ENCODE measurements at regions not wholly inside any gene's neighbourhood (a gene's known extent, or its start where the extent isn't known, plus 50 kb on each side); places are given as distances from the start of the nearest gene placed in this dataset.

GRCh38 chr6:62681108-62681507 is 395.1 kb upstream of the KHDRBS2 start:
- Histone ChIP-seq H3K4me1 (ENCODE audit: control insufficient read depth, insufficient read depth, low read length) (no peaks in the 10 kb centered on the region), H3K36me3 (ENCODE audit: control insufficient read depth, insufficient read depth, low read length) (no peaks in the 10 kb centered on the region), H3K27ac (ENCODE audit: low read length) (no peak overlapping the region), H3K9me3 (replicated peaks; ENCODE audit: control insufficient read depth, low read depth, low read length) (peaks cover 24% of the 10 kb centered on the region), H3K27me3 (ENCODE audit: control insufficient read depth, insufficient read depth, low read length) (no peaks in the 10 kb centered on the region), H3K4me3 (ENCODE audit: low read length) (no peak overlapping the region)
- no peak for DNase-seq
- WGBS (ENCODE audit: insufficient coverage) = no CpG with 5 or more reads among the region's 1 CpG

- no peaks in the 10 kb centered on the region for H3K4me1 ChIP-seq (ENCODE audit: control insufficient read depth, insufficient read depth, low read length)
- no peaks in the 10 kb centered on the region for H3K27me3 ChIP-seq (ENCODE audit: control insufficient read depth, insufficient read depth, low read length)
- no peak for DNase-seq
- no peak overlapping the region for H3K4me3 ChIP-seq (ENCODE audit: low read length)
- H3K9me3 ChIP-seq (replicated peaks; ENCODE audit: control insufficient read depth, low read depth, low read length) = peaks cover 5% of the 10 kb centered on the region
- no peaks in the 10 kb centered on the region for H3K36me3 ChIP-seq (ENCODE audit: control insufficient read depth, insufficient read depth, low read length)
- no peak overlapping the region for H3K27ac ChIP-seq (ENCODE audit: low read length)
Observed at GRCh38 chr6:62672989-62673388, 387.0 kb upstream of the KHDRBS2 start.

GRCh38 chr6:62670490-62671223 is 384.6 kb upstream of the KHDRBS2 start:
- no peak overlapping the region for H3K4me3 ChIP-seq (ENCODE audit: low read length)
- DNase-seq = no peak
- no CpG with 5 or more reads among the region's 2 CpGs for WGBS (ENCODE audit: insufficient coverage)
- no peaks in the 10 kb centered on the region for H3K4me1 ChIP-seq (ENCODE audit: control insufficient read depth, insufficient read depth, low read length)
- no peaks in the 10 kb centered on the region for H3K36me3 ChIP-seq (ENCODE audit: control insufficient read depth, insufficient read depth, low read length)
- no peak overlapping the region for H3K27ac ChIP-seq (ENCODE audit: low read length)
- H3K27me3 ChIP-seq (ENCODE audit: control insufficient read depth, insufficient read depth, low read length) = no peaks in the 10 kb centered on the region
- H3K9me3 ChIP-seq (replicated peaks; ENCODE audit: control insufficient read depth, low read depth, low read length) = no peaks in the 10 kb centered on the region

GRCh38 chr6:62669831-62670230 is 383.8 kb upstream of the KHDRBS2 start:
- no peak for DNase-seq
- Histone ChIP-seq H3K36me3 (ENCODE audit: control insufficient read depth, insufficient read depth, low read length) (no peaks in the 10 kb centered on the region), H3K27me3 (ENCODE audit: control insufficient read depth, insufficient read depth, low read length) (no peaks in the 10 kb centered on the region), H3K4me1 (ENCODE audit: control insufficient read depth, insufficient read depth, low read length) (no peaks in the 10 kb centered on the region), H3K27ac (ENCODE audit: low read length) (no peak overlapping the region), H3K9me3 (replicated peaks; ENCODE audit: control insufficient read depth, low read depth, low read length) (no peaks in the 10 kb centered on the region), H3K4me3 (ENCODE audit: low read length) (no peak overlapping the region)

- Histone ChIP-seq H3K27me3 (ENCODE audit: control insufficient read depth, insufficient read depth, low read length) (no peaks in the 10 kb centered on the region), H3K9me3 (replicated peaks; ENCODE audit: control insufficient read depth, low read depth, low read length) (peaks cover 34% of the 10 kb centered on the region), H3K4me3 (ENCODE audit: low read length) (no peak overlapping the region), H3K4me1 (ENCODE audit: control insufficient read depth, insufficient read depth, low read length) (no peaks in the 10 kb centered on the region), H3K27ac (ENCODE audit: low read length) (no peak overlapping the region), H3K36me3 (ENCODE audit: control insufficient read depth, insufficient read depth, low read length) (no peaks in the 10 kb centered on the region)
- no CpG with 5 or more reads among the region's 2 CpGs for WGBS (ENCODE audit: insufficient coverage)
- peak; percentile 1 for DNase-seq
Observed at GRCh38 chr6:62652692-62653328, 366.8 kb upstream of the KHDRBS2 start.

- Histone ChIP-seq H3K36me3 (ENCODE audit: control insufficient read depth, insufficient read depth, low read length) (no peaks in the 10 kb centered on the region), H3K27me3 (ENCODE audit: control insufficient read depth, insufficient read depth, low read length) (no peaks in the 10 kb centered on the region), H3K9me3 (replicated peaks; ENCODE audit: control insufficient read depth, low read depth, low read length) (peaks cover 7% of the 10 kb centered on the region), H3K4me1 (ENCODE audit: control insufficient read depth, insufficient read depth, low read length) (no peaks in the 10 kb centered on the region), H3K4me3 (ENCODE audit: low read length) (no peak overlapping the region), H3K27ac (ENCODE audit: low read length) (no peak overlapping the region)
- DNase-seq = no peak
- 67% methylated on average over 1 of the region's 2 CpGs for WGBS (ENCODE audit: insufficient coverage)
Observed at GRCh38 chr6:62645274-62645673, 359.2 kb upstream of the KHDRBS2 start.

GRCh38 chr6:62640749-62641148 is 354.7 kb upstream of the KHDRBS2 start:
- Histone ChIP-seq H3K4me3 (ENCODE audit: low read length) (no peak overlapping the region), H3K27me3 (ENCODE audit: control insufficient read depth, insufficient read depth, low read length) (no peaks in the 10 kb centered on the region), H3K4me1 (ENCODE audit: control insufficient read depth, insufficient read depth, low read length) (no peaks in the 10 kb centered on the region), H3K9me3 (replicated peaks; ENCODE audit: control insufficient read depth, low read depth, low read length) (peaks cover 2% of the 10 kb centered on the region), H3K27ac (ENCODE audit: low read length) (no peak overlapping the region), H3K36me3 (ENCODE audit: control insufficient read depth, insufficient read depth, low read length) (no peaks in the 10 kb centered on the region)
- peak; percentile 1 for DNase-seq
- no CpG with 5 or more reads among the region's 2 CpGs for WGBS (ENCODE audit: insufficient coverage)

- peaks cover 7% of the 10 kb centered on the region for H3K9me3 ChIP-seq (replicated peaks; ENCODE audit: control insufficient read depth, low read depth, low read length)
- no peak overlapping the region for H3K27ac ChIP-seq (ENCODE audit: low read length)
- no peak overlapping the region for H3K4me3 ChIP-seq (ENCODE audit: low read length)
- no peaks in the 10 kb centered on the region for H3K36me3 ChIP-seq (ENCODE audit: control insufficient read depth, insufficient read depth, low read length)
- H3K4me1 ChIP-seq (ENCODE audit: control insufficient read depth, insufficient read depth, low read length) = no peaks in the 10 kb centered on the region
- no peaks in the 10 kb centered on the region for H3K27me3 ChIP-seq (ENCODE audit: control insufficient read depth, insufficient read depth, low read length)
- no peak for DNase-seq
- whole genome bisulfite sequencing (ENCODE audit: insufficient coverage) = no CpG with 5 or more reads among the region's 2 CpGs
Observed at GRCh38 chr6:62626661-62627060, 340.6 kb upstream of the KHDRBS2 start.

- DNase-seq = no peak
- 83% methylated on average over 1 of the region's 1 CpG for WGBS (ENCODE audit: insufficient coverage)
- H3K27me3 ChIP-seq (ENCODE audit: control insufficient read depth, insufficient read depth, low read length) = no peaks in the 10 kb centered on the region
- no peaks in the 10 kb centered on the region for H3K36me3 ChIP-seq (ENCODE audit: control insufficient read depth, insufficient read depth, low read length)
- H3K9me3 ChIP-seq (replicated peaks; ENCODE audit: control insufficient read depth, low read depth, low read length) = peaks cover 7% of the 10 kb centered on the region
- no peaks in the 10 kb centered on the region for H3K4me1 ChIP-seq (ENCODE audit: control insufficient read depth, insufficient read depth, low read length)
- H3K27ac ChIP-seq (ENCODE audit: low read length) = no peak overlapping the region
- no peak overlapping the region for H3K4me3 ChIP-seq (ENCODE audit: low read length)
Observed at GRCh38 chr6:62623846-62624532, 338.0 kb upstream of the KHDRBS2 start.

- H3K4me3 ChIP-seq (ENCODE audit: low read length) = no peak overlapping the region
- no peak for DNase-seq
- no peak overlapping the region for H3K27ac ChIP-seq (ENCODE audit: low read length)
- H3K4me1 ChIP-seq (ENCODE audit: control insufficient read depth, insufficient read depth, low read length) = no peaks in the 10 kb centered on the region
- no peaks in the 10 kb centered on the region for H3K36me3 ChIP-seq (ENCODE audit: control insufficient read depth, insufficient read depth, low read length)
- 85% methylated on average over 4 of the region's 4 CpGs for WGBS (ENCODE audit: insufficient coverage)
- H3K9me3 ChIP-seq (replicated peaks; ENCODE audit: control insufficient read depth, low read depth, low read length) = peaks cover 24% of the 10 kb centered on the region
- no peaks in the 10 kb centered on the region for H3K27me3 ChIP-seq (ENCODE audit: control insufficient read depth, insufficient read depth, low read length)
Observed at GRCh38 chr6:62615366-62616015, 329.5 kb upstream of the KHDRBS2 start.
